GM21423 (cell line): ENCODE measurements at regions not wholly inside any gene's neighbourhood (a gene's known extent, or its start where the extent isn't known, plus 50 kb on each side); places are given as distances from the start of the nearest gene placed in this dataset.

ENCODE experiments used
- ATAC-seq: cut with Tn5 transposase; IDR thresholded peaks from one replicate; pipeline ENCODE4 v1.9.1; 2021; ENCODE audit warnings: mild to moderate bottlenecking, moderate library complexity; ENCODE audit not compliant: unreplicated experiment

- ATAC-seq, result no peak
These were observed 117.5 kb upstream of the MEIS1 start for GRCh38 chr2:66317268-66317890.

GRCh38 chr2:66306483-66306882 lies 128.4 kb upstream of the MEIS1 start:
- no peak for ATAC-seq

GRCh38 chr2:66305718-66306117 lies 129.2 kb upstream of the MEIS1 start:
- no peak for ATAC-seq

- no peak for ATAC-seq
These were observed 131.5 kb upstream of the MEIS1 start for GRCh38 chr2:66303471-66303870.

GRCh38 chr2:66301767-66302140 lies 133.2 kb upstream of the MEIS1 start:
- no peak for ATAC-seq

GRCh38 chr2:66301022-66301766 lies 133.7 kb upstream of the MEIS1 start:
- ATAC-seq, result no peak

- no peak for ATAC-seq
These were observed 151.1 kb upstream of the MEIS1 start for GRCh38 chr2:66283787-66284186.

GRCh38 chr2:66281980-66282379 lies 152.9 kb upstream of the MEIS1 start:
- ATAC-seq, result no peak

GRCh38 chr2:66279024-66279423 lies 155.9 kb upstream of the MEIS1 start:
- no peak for ATAC-seq

GRCh38 chr2:66275984-66276383 lies 158.9 kb upstream of the MEIS1 start:
- ATAC-seq, result no peak

GRCh38 chr2:66273933-66274490 lies 160.9 kb upstream of the MEIS1 start:
- no peak for ATAC-seq

- ATAC-seq, result no peak
These were observed 162.2 kb upstream of the MEIS1 start for GRCh38 chr2:66272751-66273150.

- no peak for ATAC-seq
These were observed 163.1 kb upstream of the MEIS1 start for GRCh38 chr2:66271777-66272176.

GRCh38 chr2:66270247-66270646 lies 164.7 kb upstream of the MEIS1 start:
- no peak for ATAC-seq

- no peak for ATAC-seq
These were observed 165.8 kb upstream of the MEIS1 start for GRCh38 chr2:66269166-66269565.

GRCh38 chr2:66268756-66269155 lies 166.2 kb upstream of the MEIS1 start:
- ATAC-seq, result no peak

- ATAC-seq, result no peak
These were observed 170.6 kb upstream of the MEIS1 start for GRCh38 chr2:66264354-66264753.

GRCh38 chr2:66255867-66256266 lies 179.1 kb upstream of the MEIS1 start:
- no peak for ATAC-seq

- no peak for ATAC-seq
These were observed 179.8 kb upstream of the MEIS1 start for GRCh38 chr2:66255136-66255535.

GRCh38 chr2:66253066-66253465 lies 181.9 kb upstream of the MEIS1 start:
- ATAC-seq, result no peak

GRCh38 chr2:66252109-66252508 lies 182.8 kb upstream of the MEIS1 start:
- no peak for ATAC-seq

- ATAC-seq, result no peak
These were observed 183.4 kb upstream of the MEIS1 start for GRCh38 chr2:66251573-66251972.
